ENCODE measurements at regions not wholly inside any gene's neighbourhood (a gene's known extent, or its start where the extent isn't known, plus 50 kb on each side); places are given as distances from the start of the nearest gene placed in this dataset.

DNA sequence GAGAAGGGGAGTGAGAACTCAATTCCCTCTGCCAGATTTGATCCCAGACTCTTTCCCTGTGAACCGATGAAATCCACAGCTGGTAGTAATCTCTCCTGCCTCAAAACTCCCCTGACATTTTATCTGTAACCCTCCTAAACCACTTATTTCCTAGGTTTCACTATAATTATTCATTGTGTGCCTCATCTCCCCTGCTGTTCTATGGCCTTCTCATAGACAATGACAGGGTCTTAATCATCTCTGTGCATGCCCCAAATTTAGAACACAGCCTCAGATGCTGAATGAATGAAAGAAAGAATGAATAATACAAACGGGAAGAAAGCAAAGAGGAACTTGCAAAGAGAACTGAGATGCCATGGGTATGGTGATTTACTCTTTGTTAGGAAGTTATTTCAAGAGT is 451.1 kb downstream of the HS3ST3B1 start:
- ATAC-seq (ENCODE audit: low FRiP score) (no peak), DNase-seq (ENCODE audit: low spot score) (no peak)
- TF ChIP-seq, protein P1, sequence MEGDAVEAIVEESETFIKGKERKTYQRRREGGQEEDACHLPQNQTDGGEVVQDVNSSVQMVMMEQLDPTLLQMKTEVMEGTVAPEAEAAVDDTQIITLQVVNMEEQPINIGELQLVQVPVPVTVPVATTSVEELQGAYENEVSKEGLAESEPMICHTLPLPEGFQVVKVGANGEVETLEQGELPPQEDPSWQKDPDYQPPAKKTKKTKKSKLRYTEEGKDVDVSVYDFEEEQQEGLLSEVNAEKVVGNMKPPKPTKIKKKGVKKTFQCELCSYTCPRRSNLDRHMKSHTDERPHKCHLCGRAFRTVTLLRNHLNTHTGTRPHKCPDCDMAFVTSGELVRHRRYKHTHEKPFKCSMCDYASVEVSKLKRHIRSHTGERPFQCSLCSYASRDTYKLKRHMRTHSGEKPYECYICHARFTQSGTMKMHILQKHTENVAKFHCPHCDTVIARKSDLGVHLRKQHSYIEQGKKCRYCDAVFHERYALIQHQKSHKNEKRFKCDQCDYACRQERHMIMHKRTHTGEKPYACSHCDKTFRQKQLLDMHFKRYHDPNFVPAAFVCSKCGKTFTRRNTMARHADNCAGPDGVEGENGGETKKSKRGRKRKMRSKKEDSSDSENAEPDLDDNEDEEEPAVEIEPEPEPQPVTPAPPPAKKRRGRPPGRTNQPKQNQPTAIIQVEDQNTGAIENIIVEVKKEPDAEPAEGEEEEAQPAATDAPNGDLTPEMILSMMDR (IDR thresholded peaks at IDR 0.05): no peak

DNA sequence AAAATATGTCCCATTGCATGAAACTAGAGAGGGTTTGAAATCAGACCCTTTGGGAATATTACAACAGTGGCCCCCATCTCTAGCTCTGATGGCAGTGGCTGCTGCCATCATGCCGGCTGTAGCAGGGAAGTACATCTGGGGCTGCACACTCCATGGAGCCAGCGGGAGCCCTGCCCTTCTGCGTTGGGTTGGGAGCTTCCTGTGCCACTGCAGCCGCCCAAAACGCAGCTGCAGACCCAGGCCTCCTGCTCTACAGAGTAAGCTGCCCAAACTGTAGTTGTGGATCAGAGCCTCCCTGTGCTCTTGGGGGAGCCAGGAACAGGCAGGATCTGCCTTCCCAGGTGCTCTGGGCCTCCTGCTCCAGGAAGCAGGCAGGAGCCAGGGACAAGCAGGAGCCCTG is 450.0 kb downstream of the HS3ST3B1 start:
- ATAC-seq (ENCODE audit: low FRiP score) (no peak), DNase-seq (ENCODE audit: low spot score) (no peak)
- TF ChIP-seq, protein P1 (IDR thresholded peaks at IDR 0.05): no peak

DNA sequence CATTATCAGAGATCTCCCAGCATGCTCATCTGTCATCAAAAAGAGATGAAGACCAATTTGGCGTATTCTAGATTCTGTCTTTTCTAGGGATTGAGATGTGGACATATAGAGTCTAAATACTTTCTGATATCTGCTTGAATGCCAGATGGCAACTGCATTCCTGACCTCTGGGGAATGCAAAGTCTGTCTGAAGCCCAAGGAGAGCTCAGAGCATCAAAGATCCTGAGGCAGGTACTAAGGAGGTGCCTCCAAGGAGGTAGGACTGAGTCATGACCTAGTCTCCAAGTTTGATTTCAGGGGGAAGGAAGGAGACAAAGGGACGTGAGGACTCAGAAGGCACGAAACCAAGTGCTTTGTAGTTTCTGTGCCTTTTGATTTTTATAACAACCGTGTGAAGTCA is 448.4 kb downstream of the HS3ST3B1 start:
- DNase-seq (ENCODE audit: low spot score) (no peak), ATAC-seq (ENCODE audit: low FRiP score) (no peak)
- TF ChIP-seq, protein P1 (IDR thresholded peaks at IDR 0.05): no peak

DNA sequence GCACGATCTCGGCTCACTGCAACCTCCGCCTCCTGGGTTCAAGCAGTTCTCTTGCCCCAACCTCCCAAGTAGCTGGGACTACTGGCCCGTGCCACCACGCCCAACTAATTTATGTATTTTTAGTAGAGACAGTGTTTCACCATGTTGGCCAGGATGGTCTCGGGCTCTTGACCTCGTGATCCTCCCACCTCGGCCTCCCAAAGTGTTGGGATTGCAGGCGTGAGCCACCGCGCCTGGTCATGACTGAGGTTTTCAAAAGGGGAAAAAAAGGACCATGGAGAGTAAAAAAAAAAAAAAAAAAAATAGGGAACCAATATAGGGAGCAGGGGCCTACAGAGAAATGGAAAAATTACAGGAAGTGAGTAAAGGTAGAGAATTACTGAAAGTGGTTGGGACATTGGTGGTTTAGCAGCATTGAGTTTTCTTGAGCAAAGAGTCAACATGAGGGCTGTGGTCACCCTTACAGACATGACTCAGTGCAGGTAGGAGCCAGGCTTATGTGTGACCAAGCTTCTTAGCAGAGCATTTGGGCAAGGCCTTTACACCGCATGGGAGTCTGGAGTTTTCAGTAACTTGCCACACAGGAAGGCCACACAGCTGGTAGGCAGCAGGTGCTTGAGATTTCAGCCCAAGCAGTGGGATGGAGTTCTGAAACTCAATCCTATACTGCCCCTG is 447.3 kb downstream of the HS3ST3B1 start:
- no peak for DNase-seq (ENCODE audit: low spot score)
- ATAC-seq (ENCODE audit: low FRiP score): no peak
- TF ChIP-seq, protein P1 (IDR thresholded peaks at IDR 0.05): no peak

DNA sequence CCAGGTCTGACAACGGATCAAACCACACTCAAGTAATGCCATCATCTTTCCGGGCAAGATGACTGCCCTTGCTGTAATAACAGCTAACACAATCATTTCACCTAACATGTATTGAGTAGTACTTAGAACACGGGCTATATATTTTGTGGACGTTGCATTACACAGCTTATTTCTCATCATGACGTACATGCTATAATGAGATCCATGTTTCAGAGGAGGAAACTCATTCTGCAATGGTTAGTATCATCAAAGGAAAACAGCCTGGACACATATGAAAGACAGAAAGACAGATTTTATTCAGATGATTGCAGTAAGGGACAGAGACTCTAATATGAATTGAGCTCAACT is 446.7 kb downstream of the HS3ST3B1 start:
- no peak for ATAC-seq (ENCODE audit: low FRiP score)
- TF ChIP-seq, protein P1 (IDR thresholded peaks at IDR 0.05): no peak
- no peak for DNase-seq (ENCODE audit: low spot score)

DNA sequence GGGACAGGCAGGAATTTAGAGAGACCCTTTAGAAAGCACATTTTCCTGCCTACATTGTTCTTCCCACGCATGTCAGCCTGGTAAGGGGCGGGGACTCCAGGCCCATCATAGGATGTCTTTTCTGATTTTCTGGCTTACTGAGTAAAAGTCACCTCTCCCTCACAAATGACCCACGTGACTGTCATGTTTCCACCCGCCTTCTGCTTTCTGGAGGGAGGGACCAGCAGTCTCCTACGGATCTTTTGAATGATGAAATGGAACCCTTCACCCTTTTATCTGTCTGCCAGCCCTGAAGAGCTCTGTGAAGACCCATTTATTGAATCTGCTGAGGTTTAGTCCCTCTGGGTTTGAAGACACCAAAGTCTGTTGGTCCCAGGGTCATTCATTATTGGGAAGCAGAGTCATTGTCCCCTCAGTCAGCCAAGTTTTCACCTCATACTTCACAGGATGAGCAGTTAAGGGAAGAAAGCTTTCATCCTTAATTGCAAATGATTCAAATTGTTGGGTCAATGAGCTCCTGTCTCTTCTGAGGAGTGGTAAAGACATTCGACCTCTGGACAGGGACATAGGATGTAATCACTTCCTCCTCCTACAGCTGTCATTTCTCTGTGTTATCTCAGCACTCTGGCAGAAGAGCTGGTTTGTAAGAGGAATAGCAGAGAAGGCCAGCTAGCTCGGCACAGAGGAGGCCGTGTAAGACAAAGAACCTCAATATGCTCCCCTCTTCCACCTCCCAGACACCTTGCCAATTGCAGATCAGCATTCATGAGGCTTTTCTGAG is 446.1 kb downstream of the HS3ST3B1 start:
- DNase-seq (ENCODE audit: low spot score) (no peak), ATAC-seq (ENCODE audit: low FRiP score) (no peak)
- TF ChIP-seq, protein P1 (IDR thresholded peaks at IDR 0.05): no peak

DNA sequence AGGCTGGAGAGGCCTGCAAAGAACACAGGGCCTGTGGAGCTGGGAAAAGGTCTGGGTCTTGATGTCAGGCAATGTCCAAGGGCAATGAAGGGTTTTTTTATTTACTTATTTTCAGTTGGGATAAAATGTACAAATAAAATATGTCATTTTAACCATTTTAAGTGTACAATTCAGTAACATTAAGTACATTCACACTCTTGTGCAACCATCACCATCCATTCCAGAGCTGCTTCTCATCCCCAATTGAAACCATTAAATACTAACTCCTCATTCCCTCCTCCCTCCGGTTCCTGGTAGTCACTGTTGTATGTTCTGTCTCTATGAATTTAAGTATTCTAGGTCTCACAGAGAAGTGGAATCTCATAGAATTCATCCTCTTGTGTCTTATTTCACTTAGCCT is 444.7 kb downstream of the HS3ST3B1 start:
- TF ChIP-seq, protein P1 (IDR thresholded peaks at IDR 0.05): no peak
- no peak for ATAC-seq (ENCODE audit: low FRiP score)

More for the DNA sequence above, 444.7 kb downstream of the HS3ST3B1 start:
- no peak for DNase-seq (ENCODE audit: low spot score)

Measured in omental fat pad (tissue), 3 donors.